GM12878 (cell line): ENCODE measurements at regions not wholly inside any gene's neighbourhood (a gene's known extent, or its start where the extent isn't known, plus 50 kb on each side); places are given as distances from the start of the nearest gene placed in this dataset.

Experiments used
- ATAC-seq: fragments of 200-7000 bp; cut with Tn5 transposase; 3 replicates; pipeline ENCODE4 v1.9.1; 2020; ENCODE audit warnings: mild to moderate bottlenecking, moderate library complexity
- BruUV-seq: library from RNA; stranded (reverse); fragments of 400-500 nt; replicated peaks from 2 replicates; lab custom pipeline; 2021; lab: Mats Ljungman, UMichigan
- CTCF ChIA-PET: fragments of 300-600 bp; sonication (Branson Sonifier 250); formaldehyde crosslinking; extraction: SDS; loops from one replicate; lab custom pipeline; 2021; ENCODE audit warnings: inconsistent platforms; lab: Yijun Ruan, JAX
- POLR2A ChIA-PET: fragments of 350-600 bp; formaldehyde crosslinking; extraction: SDS; loops from one replicate; lab custom pipeline; 2021; ENCODE audit warnings: inconsistent platforms; lab: Charles Lee
- RAD21 ChIA-PET: fragments of 300-600 bp; sonication (Branson Sonifier 250); formaldehyde crosslinking; loops from one replicate; lab custom pipeline; 2023; ENCODE audit warnings: antibody characterized with exemption; ENCODE audit not compliant: unreplicated experiment; lab: Charles Lee
- SMC1A ChIA-PET: fragments of 300-600 bp; sonication (Branson Sonifier 250); formaldehyde crosslinking; loops from one replicate; lab custom pipeline; 2023; ENCODE audit not compliant: unreplicated experiment, uncharacterized antibody; lab: Charles Lee
- DNase-seq: peaks from one replicate; pipeline ENCODE4 v3.0.0-alpha.2; 2011; ENCODE audit warnings: low read depth, low spot score
- FAIRE-seq: peaks from 3 replicates; lab custom pipeline; 2011; peaks lifted over from hg19 to GRCh38; lab: Jason Lieb, UNC
- H2AFZ ChIP-seq: 2 replicates; pipeline ENCODE4 v1.6.0; 2011; ENCODE audit warnings: low read depth, low read length, control low read depth; ENCODE audit not compliant: control insufficient read depth
- H3K27ac ChIP-seq: 2 replicates; pipeline ENCODE4 v1.5.1; 2011; ENCODE audit warnings: control low read depth; ENCODE audit not compliant: control insufficient read depth, insufficient read depth
- H3K27me3 ChIP-seq, 2 experiments: replicated peaks in 1 of 2; 2 replicates each; pipeline versions ENCODE4 v1.6.0 to v1.6.1; 2011; ENCODE audit warnings: low read length in 1 of 2; ENCODE audit not compliant: control insufficient read depth in 2 of 2, insufficient read depth in 2 of 2
- H3K36me3 ChIP-seq, 2 experiments: 2 replicates each; pipeline ENCODE4 v1.5.1; 2011; ENCODE audit warnings: low read length in 1 of 2; ENCODE audit not compliant: control insufficient read depth in 2 of 2, insufficient read depth in 2 of 2
- H3K4me1 ChIP-seq: 2 replicates; pipeline ENCODE4 v1.6.1; 2011; ENCODE audit warnings: mild to moderate bottlenecking, low read length, moderate library complexity, mixed read lengths; ENCODE audit not compliant: control insufficient read depth, insufficient read depth
- H3K4me2 ChIP-seq: 2 replicates; pipeline ENCODE4 v1.6.0; 2011; ENCODE audit warnings: control low read depth; ENCODE audit not compliant: control insufficient read depth, insufficient read depth
- H3K4me3 ChIP-seq: fragments of 200-600 bp; sonication (generic); 2 replicates; pipeline ENCODE4 v1.5.1; 2016
- H3K79me2 ChIP-seq: 2 replicates; pipeline ENCODE4 v1.6.0; 2011; ENCODE audit warnings: low read length; ENCODE audit not compliant: control insufficient read depth, insufficient read depth
- H3K9ac ChIP-seq: 2 replicates; pipeline ENCODE4 v1.8.0; 2011; ENCODE audit warnings: low read length, control low read depth, mixed read lengths; ENCODE audit not compliant: control insufficient read depth, insufficient read depth
- H3K9me3 ChIP-seq: replicated peaks from 3 replicates; pipeline ENCODE4 v1.5.1; 2011; ENCODE audit warnings: mild to moderate bottlenecking, low read length; ENCODE audit not compliant: control insufficient read depth, insufficient read depth
- H4K20me1 ChIP-seq: 2 replicates; pipeline ENCODE4 v1.6.0; 2011; ENCODE audit not compliant: control insufficient read depth, insufficient read depth
- DPF2 ChIP-seq: fragments of 450-650 bp; IDR thresholded peaks from 2 replicates; pipeline ENCODE4 v1.6.1; 2017; ENCODE audit warnings: mild to moderate bottlenecking
- GABPA ChIP-seq: IDR thresholded peaks from 2 replicates; pipeline ENCODE4 v1.6.1; 2014; ENCODE audit warnings: antibody characterized with exemption, low read depth, mild to moderate bottlenecking, inconsistent platforms
- MYB ChIP-seq: fragments of 150-350 bp; IDR thresholded peaks from 2 replicates; pipeline ENCODE4 v1.6.1; 2014; ENCODE audit warnings: mild to moderate bottlenecking, low read depth, low read length, borderline replicate concordance
- NR2C1 ChIP-seq: fragments of 450-650 bp; IDR thresholded peaks from 2 replicates; pipeline ENCODE4 v1.6.1; 2017; ENCODE audit warnings: antibody characterized with exemption, mild to moderate bottlenecking, moderate library complexity
- NRF1 ChIP-seq: conservative IDR thresholded peaks from 2 replicates; pipeline ENCODE4 v1.6.1; 2011; ENCODE audit warnings: mild to moderate bottlenecking, low read depth, low read length, improper control_type of control experiment
- RUNX3 ChIP-seq: IDR thresholded peaks from 2 replicates; pipeline ENCODE4 v1.6.1; 2012; ENCODE audit warnings: low read length, inconsistent platforms
- SMAD1 ChIP-seq: fragments of 450-650 bp; IDR thresholded peaks from 2 replicates; pipeline ENCODE4 v1.6.1; 2018; ENCODE audit warnings: mild to moderate bottlenecking, low read depth; ENCODE audit not compliant: partially characterized antibody
- TARDBP ChIP-seq: IDR thresholded peaks from 2 replicates; pipeline ENCODE4 v1.6.1; 2016; ENCODE audit warnings: borderline replicate concordance
- YBX1 ChIP-seq: fragments of 450-650 bp; IDR thresholded peaks from 2 replicates; pipeline ENCODE4 v1.6.1; 2016; ENCODE audit warnings: antibody characterized with exemption
- ZNF217 ChIP-seq: fragments of 450-650 bp; IDR thresholded peaks from 2 replicates; pipeline ENCODE4 v1.6.1; 2017; ENCODE audit warnings: antibody characterized with exemption, mild to moderate bottlenecking
- ZNF622 ChIP-seq: fragments of 450-650 bp; IDR thresholded peaks from 2 replicates; pipeline ENCODE4 v1.6.1; 2017; ENCODE audit warnings: mild to moderate bottlenecking, inconsistent platforms
- WGBS: methylation state at CpG from one replicate; pipeline ENCODE4 v1.1.6; 2016; ENCODE audit warnings: low lambda C conversion rate; ENCODE audit not compliant: insufficient replicate concordance, insufficient coverage; ENCODE audit errors: missing lambda C conversion rate; 5-methylcytosine and 5-hydroxymethylcytosine counted together
- in situ Hi-C: fragments of 300-500 bp; cut with MboI; formaldehyde crosslinking; loops from 9 replicates; pipeline ENCODE4 v1.14.3; 2018; ENCODE audit warnings: mixed read lengths
- intact Hi-C: fragments of 100-400 bp; cut with micrococcal nuclease; formaldehyde crosslinking; loops from one replicate; pipeline ENCODE4 v1.14.2; 2022; ENCODE audit not compliant: unreplicated experiment

- no peak for TF ChIP-seq DPF2
- no peak for TF ChIP-seq NRF1
- no peak for TF ChIP-seq YBX1
- TF ChIP-seq NR2C1 = no peak
- no peak for TF ChIP-seq MYB
- TF ChIP-seq RUNX3 = no peak
- TF ChIP-seq TARDBP = no peak
- TF ChIP-seq SMAD1 = no peak
Observed at GRCh38 chr2:147428120-147428747, 416.6 kb upstream of the ACVR2A start (continued).

DNA sequence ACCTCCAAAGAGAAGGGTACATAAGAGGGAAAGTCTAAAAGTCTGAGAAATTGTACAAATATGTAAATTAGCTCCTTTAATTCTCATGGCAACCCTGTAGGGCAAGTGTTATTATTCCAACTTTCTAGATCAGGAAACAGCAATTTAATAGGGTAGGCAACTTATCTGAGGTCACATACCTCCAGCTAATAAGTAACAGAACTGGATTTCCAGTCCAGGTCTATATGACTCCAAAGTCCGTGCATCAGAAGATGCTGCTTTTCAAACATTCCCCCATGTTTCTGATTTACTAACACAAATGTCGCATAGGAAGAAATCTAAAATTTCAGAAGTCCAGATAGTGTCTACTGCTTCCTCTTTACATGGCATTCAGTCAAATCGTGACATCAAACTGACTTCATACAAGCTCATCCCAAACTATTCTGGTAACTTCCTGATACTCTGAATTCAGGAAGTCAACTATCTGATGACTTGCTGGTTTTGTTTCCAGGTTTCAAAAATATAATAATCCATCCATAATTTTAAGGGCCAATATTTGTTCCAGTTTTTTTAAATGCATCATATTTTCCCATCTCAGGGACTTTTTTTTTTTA lies 419.3 kb upstream of the ACVR2A start:
- H3K9ac ChIP-seq = no peak overlapping the region
- SMC1A ChIA-PET = no interaction called here
- DNase-seq (no peak), FAIRE-seq (no peak), ATAC-seq (no peak)
- no peak overlapping the region for H3K4me2 ChIP-seq
- POLR2A ChIA-PET = no interaction called here
- in situ Hi-C loops = no loop called here
- intact Hi-C loops = no loop called here
- RAD21 ChIA-PET = no interaction called here
- H3K27ac ChIP-seq = no peak overlapping the region
- 48% methylated on average over 3 of the region's 3 CpGs for WGBS
- H3K9me3 ChIP-seq = no peaks in the 10 kb centered on the region
- no peaks in the 10 kb centered on the region for H3K36me3 ChIP-seq
- H3K4me3 ChIP-seq = no peak overlapping the region
- no TSS peak for BruUV-seq
- H3K4me1 ChIP-seq = no peaks in the 10 kb centered on the region
- no peak overlapping the region for H2AFZ ChIP-seq
- no peaks in the 10 kb centered on the region for H3K79me2 ChIP-seq
- TF ChIP-seq ZNF622 (no peak), GABPA (no peak), ZNF217 (no peak)
- CTCF ChIA-PET = interaction anchor here (0.6 to 1.2 kb wide), 2 partner anchors 93 to 653 kb away, joined by 3 read pairs; no protein-coding TSS in a partner anchor
- no peaks in the 10 kb centered on the region for H4K20me1 ChIP-seq
- H3K27me3 ChIP-seq = no peaks in the 10 kb centered on the region
